Sigmoid colon (tissue), 6 donors: ENCODE measurements at regions not wholly inside any gene's neighbourhood (a gene's known extent, or its start where the extent isn't known, plus 50 kb on each side); places are given as distances from the start of the nearest gene placed in this dataset.

ENCODE experiments used
- DNase-seq: peaks from one replicate; pipeline ENCODE4 v3.0.0-alpha.2; 2019
- H3K27ac ChIP-seq, 4 donors: fragments of 200-600 bp; sonication (generic); one replicate each; pipeline ENCODE4 v1.5.1; 2016 to 2019; ENCODE audit warnings: mild to moderate bottlenecking in 1 of 4
- H3K27me3 ChIP-seq, 3 donors: fragments of 200-600 bp; sonication (generic); one replicate each; pipeline ENCODE4 v1.5.1; 2019; ENCODE audit warnings: mild to moderate bottlenecking in 1 of 3
- H3K36me3 ChIP-seq, 4 donors: fragments of 200-600 bp; sonication (generic); one replicate each; pipeline ENCODE4 v1.5.1; 2016 to 2019
- H3K4me1 ChIP-seq, 4 donors: fragments of 200-600 bp; sonication (generic); one replicate each; pipeline ENCODE4 v1.5.1; 2017 to 2019
- H3K4me3 ChIP-seq, 4 donors: fragments of 200-600 bp; sonication (generic); one replicate each; pipeline ENCODE4 v1.5.1; 2017 to 2019; ENCODE audit warnings: mild to moderate bottlenecking in 2 of 4, moderate library complexity in 1 of 4
- H3K9me3 ChIP-seq, 4 donors: fragments of 200-600 bp in 3 of 4; sonication (generic) in 3 of 4; one replicate each; pipeline versions ENCODE4 v1.5.1 to v1.6.1; 2013 to 2019
- EP300 ChIP-seq, 4 donors: sonication (generic); formaldehyde crosslinking; IDR thresholded peaks; one replicate each; pipeline ENCODE4 v1.6.1; 2017; ENCODE audit warnings: antibody characterized with exemption in 4 of 4
- POLR2A ChIP-seq, 2 donors: fragments of 450-650 bp; IDR thresholded peaks; one replicate each; pipeline ENCODE4 v1.6.1; 2016; ENCODE audit warnings: antibody characterized with exemption in 2 of 2, mild to moderate bottlenecking in 2 of 2, moderate library complexity in 2 of 2
- POLR2AphosphoS5 ChIP-seq, 4 donors: sonication (generic); formaldehyde crosslinking; IDR thresholded peaks; one replicate each; pipeline ENCODE4 v1.6.1; 2017; ENCODE audit warnings: antibody characterized with exemption in 4 of 4
- WGBS, 2 donors: extraction: QIAGEN DNeasy Blood & Tissue Kit; methylation state at CpG; one replicate each; pipeline ENCODE4 v1.1.7; 2013; 5-methylcytosine and 5-hydroxymethylcytosine counted together
- intact Hi-C: fragments of 100-400 bp; cut with DNase I; formaldehyde crosslinking; loops from one replicate; pipeline ENCODE4 v1.15.1; 2023
- TF ChIP-seq, protein P1 (sequence below), 4 experiments: fragments of 450-650 bp in 3 of 4; fragments of 200-600 bp in 1 of 4; IDR thresholded peaks; one replicate each; pipeline ENCODE4 v1.5.1; 2016 to 2019; ENCODE audit warnings: antibody characterized with exemption in 4 of 4, mild to moderate bottlenecking in 3 of 4, moderate library complexity in 2 of 4
- donor health status: healthy with polysubstance abuse.
- donor health status: healthy.

DNA sequence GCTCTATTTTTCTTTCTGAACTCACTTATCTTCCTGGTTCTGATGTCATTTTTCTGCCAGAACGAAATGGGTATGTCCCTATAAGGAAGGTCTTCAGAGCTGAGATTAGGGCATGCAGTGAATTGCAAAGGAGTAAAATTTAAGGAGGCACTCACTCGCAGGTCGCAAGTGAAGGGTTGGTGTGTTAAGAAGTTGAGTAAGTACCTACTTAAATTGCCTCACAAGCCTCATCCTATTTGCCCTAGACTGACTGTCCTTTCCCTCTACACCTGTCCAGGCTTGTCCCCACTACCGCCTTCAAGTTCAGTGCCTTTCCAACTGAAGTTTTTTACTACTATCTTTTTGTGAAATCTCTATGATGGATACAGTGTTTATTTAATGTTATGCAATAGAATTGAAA lies 191.5 kb downstream of the AHR start:
- DNase-seq: no peak
- intact Hi-C loops: no loop called here
- H3K9me3 ChIP-seq: no peaks in the 10 kb centered on the region
- H3K27me3 ChIP-seq: no peaks in the 10 kb centered on the region
- H3K4me1 ChIP-seq: no peaks in the 10 kb centered on the region
- no peak overlapping the region for H3K27ac ChIP-seq
- WGBS, 2 donors: 78 to 86% methylated on average over 4 of the region's 4 CpGs
- TF ChIP-seq EP300 (IDR thresholded peaks at IDR 0.05) (no peak), POLR2AphosphoS5 (IDR thresholded peaks at IDR 0.05) (no peak)
- TF ChIP-seq, protein P1, sequence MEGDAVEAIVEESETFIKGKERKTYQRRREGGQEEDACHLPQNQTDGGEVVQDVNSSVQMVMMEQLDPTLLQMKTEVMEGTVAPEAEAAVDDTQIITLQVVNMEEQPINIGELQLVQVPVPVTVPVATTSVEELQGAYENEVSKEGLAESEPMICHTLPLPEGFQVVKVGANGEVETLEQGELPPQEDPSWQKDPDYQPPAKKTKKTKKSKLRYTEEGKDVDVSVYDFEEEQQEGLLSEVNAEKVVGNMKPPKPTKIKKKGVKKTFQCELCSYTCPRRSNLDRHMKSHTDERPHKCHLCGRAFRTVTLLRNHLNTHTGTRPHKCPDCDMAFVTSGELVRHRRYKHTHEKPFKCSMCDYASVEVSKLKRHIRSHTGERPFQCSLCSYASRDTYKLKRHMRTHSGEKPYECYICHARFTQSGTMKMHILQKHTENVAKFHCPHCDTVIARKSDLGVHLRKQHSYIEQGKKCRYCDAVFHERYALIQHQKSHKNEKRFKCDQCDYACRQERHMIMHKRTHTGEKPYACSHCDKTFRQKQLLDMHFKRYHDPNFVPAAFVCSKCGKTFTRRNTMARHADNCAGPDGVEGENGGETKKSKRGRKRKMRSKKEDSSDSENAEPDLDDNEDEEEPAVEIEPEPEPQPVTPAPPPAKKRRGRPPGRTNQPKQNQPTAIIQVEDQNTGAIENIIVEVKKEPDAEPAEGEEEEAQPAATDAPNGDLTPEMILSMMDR (IDR thresholded peaks at IDR 0.05): no peak
- H3K4me3 ChIP-seq: no peak overlapping the region
- no peaks in the 10 kb centered on the region for H3K36me3 ChIP-seq

DNA sequence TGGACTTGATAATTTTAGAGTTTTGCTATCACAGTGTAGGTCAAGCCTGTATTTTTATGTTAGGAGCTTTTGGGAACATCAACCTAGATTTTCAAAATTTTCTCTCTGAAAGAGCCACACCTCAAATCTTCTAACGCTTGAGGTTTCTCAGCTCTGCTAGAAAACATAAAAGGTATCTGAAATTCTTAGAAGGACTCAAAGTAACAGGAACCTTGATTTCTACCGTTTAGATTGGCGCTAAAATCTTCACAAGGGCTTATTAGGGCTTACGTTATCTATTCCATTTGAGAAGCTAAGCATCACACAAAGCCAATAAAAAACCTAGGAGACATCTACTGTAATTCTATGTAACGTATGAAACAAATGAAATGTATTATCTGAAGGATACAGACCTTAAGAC lies 192.4 kb downstream of the AHR start:
- no peak for DNase-seq
- peaks cover 0 to 6% (median 2%) of the 10 kb centered on the region in 4 donors for H3K4me1 ChIP-seq
- no peaks in the 10 kb centered on the region for H3K27me3 ChIP-seq
- WGBS, 2 donors: 83 to 94% methylated on average over 5 of the region's 5 CpGs
- no peak overlapping the region for H3K4me3 ChIP-seq
- no peak overlapping the region for H3K27ac ChIP-seq
- intact Hi-C loops: no loop called here
- no peaks in the 10 kb centered on the region for H3K36me3 ChIP-seq
- no peak for TF ChIP-seq POLR2AphosphoS5 (IDR thresholded peaks at IDR 0.05)
- TF ChIP-seq, protein P1 (IDR thresholded peaks at IDR 0.05): no peak
- TF ChIP-seq POLR2A (IDR thresholded peaks at IDR 0.05): no peak
- no peak for TF ChIP-seq EP300 (IDR thresholded peaks at IDR 0.05)
- H3K9me3 ChIP-seq: no peaks in the 10 kb centered on the region

DNA sequence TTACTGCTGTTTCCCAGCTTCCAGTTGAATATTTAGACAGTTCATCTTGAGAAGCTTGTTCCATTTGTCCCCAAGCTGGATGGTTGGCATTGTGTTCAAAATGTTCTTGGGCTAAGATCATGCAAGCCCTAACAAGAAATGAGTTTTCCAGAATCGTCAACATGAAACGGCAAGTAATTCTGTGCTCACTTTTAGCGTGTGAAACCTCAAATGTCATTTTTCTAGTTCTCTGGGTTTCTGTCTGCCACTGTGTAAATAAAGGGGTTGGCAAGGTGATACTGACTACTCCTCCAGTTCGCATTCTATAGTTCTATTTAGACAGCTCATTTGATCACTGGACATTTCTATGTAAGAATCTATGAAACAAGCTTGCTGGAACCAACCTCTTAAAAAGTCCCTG lies 194.0 kb downstream of the AHR start:
- TF ChIP-seq EP300 (IDR thresholded peaks at IDR 0.05): no peak
- TF ChIP-seq, protein P1 (IDR thresholded peaks at IDR 0.05): no peak
- no peak for TF ChIP-seq POLR2A (IDR thresholded peaks at IDR 0.05)
- no peak for TF ChIP-seq POLR2AphosphoS5 (IDR thresholded peaks at IDR 0.05)
- intact Hi-C loops: no loop called here
- H3K4me3 ChIP-seq: no peak overlapping the region
- peaks cover 0 to 14% (median 5%) of the 10 kb centered on the region in 4 donors for H3K4me1 ChIP-seq
- DNase-seq: no peak
- H3K27me3 ChIP-seq: no peaks in the 10 kb centered on the region
- no peak overlapping the region for H3K27ac ChIP-seq
- no peaks in the 10 kb centered on the region for H3K36me3 ChIP-seq
- no peaks in the 10 kb centered on the region for H3K9me3 ChIP-seq
- WGBS, 2 donors: 82 to 92% methylated on average over 4 of the region's 4 CpGs

DNA sequence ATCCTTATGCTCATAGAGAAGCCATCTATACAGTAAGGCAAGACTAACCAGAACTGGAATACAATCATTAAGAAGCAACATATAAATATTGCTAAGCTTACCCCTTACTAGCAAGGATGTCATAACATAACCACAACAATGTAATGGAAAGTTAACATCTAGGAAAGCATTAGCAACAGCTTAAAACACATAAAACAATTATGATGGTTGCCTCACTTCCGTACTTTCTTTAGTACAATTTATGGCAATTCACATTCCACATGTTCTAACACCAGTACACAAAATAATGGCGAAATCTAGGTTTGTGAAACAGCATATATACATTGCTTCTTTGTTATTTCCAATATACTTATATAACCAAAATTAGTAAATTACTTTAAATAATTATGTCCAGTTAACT lies 195.0 kb downstream of the AHR start:
- WGBS, 2 donors: 90 to 95% methylated on average over 2 of the region's 2 CpGs
- TF ChIP-seq, protein P1 (IDR thresholded peaks at IDR 0.05): no peak
- TF ChIP-seq EP300 (IDR thresholded peaks at IDR 0.05): no peak
- no peak for TF ChIP-seq POLR2A (IDR thresholded peaks at IDR 0.05)
- no peak for TF ChIP-seq POLR2AphosphoS5 (IDR thresholded peaks at IDR 0.05)
- Histone ChIP-seq H3K4me3 (no peak overlapping the region), H3K36me3 (no peaks in the 10 kb centered on the region), H3K4me1 (peaks cover 0 to 14% (median 5%) of the 10 kb centered on the region in 4 donors), H3K27ac (no peak overlapping the region), H3K27me3 (no peaks in the 10 kb centered on the region), H3K9me3 (no peaks in the 10 kb centered on the region)
- intact Hi-C loops: no loop called here
- DNase-seq: no peak

DNA sequence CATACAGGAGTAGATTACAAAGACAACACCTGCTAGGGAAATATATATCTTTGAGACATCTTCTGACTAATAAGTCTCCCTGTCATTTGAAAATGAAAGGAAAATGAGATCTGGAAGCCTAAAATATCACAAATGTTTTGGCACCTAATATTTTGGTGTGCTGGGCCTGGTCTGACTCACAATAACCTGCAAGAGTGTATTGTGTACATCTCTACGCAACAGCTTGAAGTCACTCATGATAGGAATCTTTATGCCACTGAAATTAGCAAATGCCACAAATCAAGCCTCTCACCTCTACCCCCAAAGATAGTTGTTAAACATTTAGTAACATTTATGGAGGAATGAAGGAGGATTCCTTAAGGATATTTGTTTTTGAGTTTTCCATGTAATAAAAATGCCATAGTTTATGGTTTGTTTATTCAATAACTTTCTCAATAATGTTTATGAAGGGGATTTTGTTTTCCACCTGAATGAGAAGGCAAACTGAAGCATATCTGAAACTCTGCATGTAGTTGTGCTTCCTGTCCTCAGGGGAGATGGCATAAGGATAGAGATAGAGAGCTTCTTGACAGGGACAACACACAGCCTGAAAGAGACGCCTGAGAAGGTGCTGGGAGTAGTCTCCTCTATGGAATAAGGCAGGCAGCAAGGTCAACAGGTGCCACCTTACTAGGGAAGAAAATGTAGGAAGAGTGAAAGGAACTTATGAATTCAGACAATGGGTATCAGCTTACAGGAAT lies 197.4 kb downstream of the AHR start:
- H3K4me3 ChIP-seq: no peak overlapping the region
- no peaks in the 10 kb centered on the region for H3K27me3 ChIP-seq
- no peaks in the 10 kb centered on the region for H3K9me3 ChIP-seq
- no peak for DNase-seq
- H3K4me1 ChIP-seq: peaks cover 0 to 14% (median 5%) of the 10 kb centered on the region in 4 donors
- 40 to 75% methylated on average over 2 of the region's 2 CpGs for WGBS, 2 donors
- no peaks in the 10 kb centered on the region for H3K36me3 ChIP-seq
- intact Hi-C loops: no loop called here
- TF ChIP-seq EP300 (IDR thresholded peaks at IDR 0.05) (no peak), POLR2A (IDR thresholded peaks at IDR 0.05) (no peak), POLR2AphosphoS5 (IDR thresholded peaks at IDR 0.05) (no peak)
- TF ChIP-seq, protein P1 (IDR thresholded peaks at IDR 0.05): no peak
- H3K27ac ChIP-seq: no peak overlapping the region
